ENCODE measurements at regions not wholly inside any gene's neighbourhood (a gene's known extent, or its start where the extent isn't known, plus 50 kb on each side); places are given as distances from the start of the nearest gene placed in this dataset.

DNA sequence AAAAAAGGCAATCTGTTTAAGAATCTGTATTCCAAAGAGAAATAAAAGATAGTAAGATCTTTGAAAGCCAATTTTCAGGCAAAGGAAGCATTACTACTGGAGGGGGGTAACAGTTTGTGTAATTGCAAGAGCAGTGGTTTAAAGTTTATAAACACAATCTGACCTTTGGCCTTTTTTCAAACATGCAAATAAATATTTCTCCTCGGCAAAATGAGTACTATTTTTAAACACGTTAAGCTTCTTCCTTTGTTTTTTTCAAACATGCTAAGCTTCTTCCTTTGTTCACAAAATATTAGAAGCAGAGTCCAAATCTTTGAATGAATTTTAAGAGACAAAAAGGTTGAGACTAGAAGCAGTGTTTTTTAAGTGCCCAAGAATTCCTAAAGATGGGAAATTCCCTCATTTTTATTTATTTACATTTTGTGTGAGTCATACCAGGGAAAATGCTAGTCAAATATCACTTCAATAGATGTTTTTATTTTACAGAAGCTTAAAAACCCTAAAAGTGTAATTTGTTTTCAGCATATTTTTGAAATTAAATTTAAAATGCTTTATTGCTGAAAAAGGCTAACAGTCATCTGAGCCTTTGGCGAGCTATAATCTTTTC, 229.3 kb downstream of the GPR37 start:
- Histone ChIP-seq H3K9me3 (no peaks in the 10 kb centered on the region), H3K27me3 (no peaks in the 10 kb centered on the region), H3K4me1 (no peaks in the 10 kb centered on the region), H3K36me3 (no peaks in the 10 kb centered on the region), H3K4me3 (no peak overlapping the region), H3K27ac (replicated peaks in 1 of 4) (no peak overlapping the region)
- DNase-seq (ENCODE audit: extremely low spot score) = no peak
- intact Hi-C loops (cut with DNase I) = no loop called here
- 47% methylated on average over 3 of the region's 3 CpGs for WGBS
- TF ChIP-seq POLR2A (IDR thresholded peaks at IDR 0.05; ENCODE audit: low read depth) (no peak), EP300 (IDR thresholded peaks at IDR 0.05) (no peak), POLR2AphosphoS5 (IDR thresholded peaks at IDR 0.05) (no peak)
- TF ChIP-seq, protein P1, sequence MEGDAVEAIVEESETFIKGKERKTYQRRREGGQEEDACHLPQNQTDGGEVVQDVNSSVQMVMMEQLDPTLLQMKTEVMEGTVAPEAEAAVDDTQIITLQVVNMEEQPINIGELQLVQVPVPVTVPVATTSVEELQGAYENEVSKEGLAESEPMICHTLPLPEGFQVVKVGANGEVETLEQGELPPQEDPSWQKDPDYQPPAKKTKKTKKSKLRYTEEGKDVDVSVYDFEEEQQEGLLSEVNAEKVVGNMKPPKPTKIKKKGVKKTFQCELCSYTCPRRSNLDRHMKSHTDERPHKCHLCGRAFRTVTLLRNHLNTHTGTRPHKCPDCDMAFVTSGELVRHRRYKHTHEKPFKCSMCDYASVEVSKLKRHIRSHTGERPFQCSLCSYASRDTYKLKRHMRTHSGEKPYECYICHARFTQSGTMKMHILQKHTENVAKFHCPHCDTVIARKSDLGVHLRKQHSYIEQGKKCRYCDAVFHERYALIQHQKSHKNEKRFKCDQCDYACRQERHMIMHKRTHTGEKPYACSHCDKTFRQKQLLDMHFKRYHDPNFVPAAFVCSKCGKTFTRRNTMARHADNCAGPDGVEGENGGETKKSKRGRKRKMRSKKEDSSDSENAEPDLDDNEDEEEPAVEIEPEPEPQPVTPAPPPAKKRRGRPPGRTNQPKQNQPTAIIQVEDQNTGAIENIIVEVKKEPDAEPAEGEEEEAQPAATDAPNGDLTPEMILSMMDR (IDR thresholded peaks at IDR 0.05) = no peak

DNA sequence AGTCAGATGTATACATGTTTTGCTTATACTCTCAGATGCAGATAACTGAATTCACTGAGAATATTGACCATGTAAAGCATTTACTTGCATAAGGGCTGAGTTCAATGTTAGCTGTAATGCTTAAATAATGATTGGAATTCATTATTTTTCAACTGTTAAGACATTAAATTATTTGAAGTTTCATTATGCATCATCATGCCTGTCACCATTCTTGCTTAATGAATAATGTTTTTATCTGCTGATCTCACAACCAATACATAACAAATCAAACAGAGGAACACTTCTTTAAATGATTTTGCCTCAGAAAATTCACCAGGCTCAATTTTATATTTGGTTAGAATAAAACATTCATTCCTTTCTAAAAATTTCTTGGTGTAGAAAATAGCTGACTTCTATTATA, 233.4 kb downstream of the GPR37 start:
- Histone ChIP-seq H3K4me3 (no peak overlapping the region), H3K27ac (replicated peaks in 1 of 4) (no peak overlapping the region), H3K9me3 (peaks cover 0 to 7% (median 3%) of the 10 kb centered on the region in 4 donors), H3K27me3 (no peaks in the 10 kb centered on the region), H3K36me3 (no peaks in the 10 kb centered on the region), H3K4me1 (no peaks in the 10 kb centered on the region)
- intact Hi-C loops (cut with DNase I) = no loop called here
- no peak for DNase-seq (ENCODE audit: extremely low spot score)
- TF ChIP-seq, protein P1 (IDR thresholded peaks at IDR 0.05) = no peak
- TF ChIP-seq EP300 (IDR thresholded peaks at IDR 0.05) (no peak), POLR2AphosphoS5 (IDR thresholded peaks at IDR 0.05) (no peak), POLR2A (IDR thresholded peaks at IDR 0.05; ENCODE audit: low read depth) (no peak)

DNA sequence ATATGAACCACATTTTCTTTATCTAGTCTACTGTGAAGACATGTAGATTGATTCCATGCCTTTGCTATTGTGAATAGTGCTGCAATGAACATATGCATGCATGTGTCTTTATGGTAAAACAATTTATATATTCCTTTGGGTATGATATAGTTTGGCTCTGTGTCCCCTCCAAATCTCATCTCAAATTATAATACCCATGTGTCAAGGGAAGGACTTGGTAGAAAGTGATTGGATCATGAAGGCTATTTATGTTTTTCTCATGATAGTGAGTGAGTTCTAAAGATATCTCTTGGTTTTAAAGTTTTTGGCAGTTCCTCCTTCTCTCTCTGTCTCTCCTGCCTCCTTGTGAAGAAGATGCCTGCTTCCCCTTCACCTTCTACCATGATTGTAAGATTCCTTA, 248.7 kb downstream of the GPR37 start:
- Histone ChIP-seq H3K4me3 (no peak overlapping the region), H3K36me3 (no peaks in the 10 kb centered on the region), H3K4me1 (no peaks in the 10 kb centered on the region), H3K27me3 (no peaks in the 10 kb centered on the region), H3K27ac (replicated peaks in 1 of 4) (no peak overlapping the region), H3K9me3 (no peaks in the 10 kb centered on the region)
- no peak for TF ChIP-seq POLR2A (IDR thresholded peaks at IDR 0.05; ENCODE audit: low read depth)
- TF ChIP-seq, protein P1 (IDR thresholded peaks at IDR 0.05) = no peak
- no peak for TF ChIP-seq POLR2AphosphoS5 (IDR thresholded peaks at IDR 0.05)
- TF ChIP-seq EP300 (IDR thresholded peaks at IDR 0.05) = no peak
- DNase-seq (ENCODE audit: extremely low spot score) = no peak
- intact Hi-C loops (cut with DNase I) = no loop called here

DNA sequence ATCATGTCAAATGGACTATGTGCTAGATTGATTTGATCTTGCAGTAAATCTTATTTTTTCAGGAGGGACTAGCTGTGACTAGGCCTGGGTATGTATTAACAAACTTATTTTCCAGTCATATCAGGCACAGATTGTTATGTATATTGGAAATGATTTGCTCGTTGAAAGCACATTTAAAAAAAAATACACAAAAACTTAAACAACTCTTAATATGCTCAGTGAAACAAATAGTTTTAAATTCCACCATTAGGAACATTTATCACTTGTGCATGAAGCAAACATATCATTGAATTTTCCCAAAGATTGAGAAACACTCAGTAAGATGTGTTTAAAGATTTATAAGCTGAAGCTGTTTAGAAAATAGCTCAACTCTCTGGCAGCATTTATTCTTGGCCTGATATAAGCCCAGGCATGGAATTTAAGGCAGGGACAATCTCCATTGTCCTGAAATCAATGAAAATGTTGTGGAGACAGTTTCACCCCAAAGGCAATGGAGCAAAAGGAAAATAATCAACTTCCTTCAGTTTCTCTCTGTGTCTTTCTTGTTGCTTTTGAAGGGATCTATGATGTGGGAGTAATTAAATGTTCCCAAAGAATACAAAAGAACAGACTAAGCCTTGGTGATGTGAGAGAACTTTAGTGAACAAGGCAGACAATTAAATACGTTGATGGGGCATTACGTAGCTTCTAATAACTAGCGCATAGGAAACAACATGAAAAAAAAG, 250.3 kb downstream of the GPR37 start:
- Histone ChIP-seq H3K27me3 (no peaks in the 10 kb centered on the region), H3K36me3 (no peaks in the 10 kb centered on the region), H3K27ac (replicated peaks in 1 of 4) (no peak overlapping the region), H3K9me3 (no peaks in the 10 kb centered on the region), H3K4me1 (no peaks in the 10 kb centered on the region), H3K4me3 (no peak overlapping the region)
- DNase-seq (ENCODE audit: extremely low spot score) = no peak
- no peak for TF ChIP-seq POLR2A (IDR thresholded peaks at IDR 0.05; ENCODE audit: low read depth)
- no peak for TF ChIP-seq EP300 (IDR thresholded peaks at IDR 0.05)
- TF ChIP-seq POLR2AphosphoS5 (IDR thresholded peaks at IDR 0.05) = no peak
- TF ChIP-seq, protein P1 (IDR thresholded peaks at IDR 0.05) = no peak
- intact Hi-C loops (cut with DNase I) = no loop called here
- 55% methylated on average over 4 of the region's 4 CpGs for WGBS
